Ovary (tissue), 7 donors: ENCODE measurements at regions not wholly inside any gene's neighbourhood (a gene's known extent, or its start where the extent isn't known, plus 50 kb on each side); places are given as distances from the start of the nearest gene placed in this dataset.
"Not testable (repeated sequence)": the region's sequence is repeated elsewhere in the genome, so short reads cannot be mapped to it uniquely, and the experiment has no call there.

ENCODE experiments used
- DNase-seq, 5 donors: peaks; one replicate each; pipeline ENCODE4 v3.0.0-alpha.2; 2019 to 2020
- H3K27ac ChIP-seq, 2 donors: fragments of 200-600 bp; one replicate each; pipeline versions ENCODE4 v1.5.1 to v1.8.0; 2019 to 2022
- H3K27me3 ChIP-seq: fragments of 200-600 bp; one replicate; pipeline ENCODE4 v1.8.0; 2022
- H3K36me3 ChIP-seq: fragments of 200-600 bp; sonication (generic); one replicate; pipeline ENCODE4 v1.5.1; 2019
- H3K4me1 ChIP-seq: one replicate; pipeline ENCODE4 v1.8.1; 2013; ENCODE audit warnings: mild to moderate bottlenecking, moderate library complexity; ENCODE audit not compliant: insufficient read depth
- H3K4me3 ChIP-seq: fragments of 200-600 bp; sonication (generic); one replicate; pipeline ENCODE4 v1.5.1; 2017
- H3K9me3 ChIP-seq, 2 donors: fragments of 200-600 bp in 1 of 2; sonication (generic) in 1 of 2; one replicate each; pipeline versions ENCODE4 v1.5.1 to v1.8.1; 2013 to 2019; ENCODE audit warnings: mild to moderate bottlenecking in 1 of 2, moderate library complexity in 1 of 2
- EP300 ChIP-seq: sonication (generic); formaldehyde crosslinking; IDR thresholded peaks from one replicate; pipeline ENCODE4 v1.6.1; 2017; ENCODE audit warnings: antibody characterized with exemption
- POLR2A ChIP-seq: fragments of 450-650 bp; IDR thresholded peaks from one replicate; pipeline ENCODE4 v1.6.1; 2017; ENCODE audit warnings: antibody characterized with exemption, mild to moderate bottlenecking, moderate library complexity
- WGBS, 3 donors: extraction: QIAGEN DNeasy Blood & Tissue Kit in 1 of 3; methylation state at CpG; one replicate each; pipeline versions ENCODE4 v1.1.5 to v1.1.7; 2013 to 2017; 5-methylcytosine and 5-hydroxymethylcytosine counted together
- intact Hi-C, 4 donors: fragments of 100-400 bp; cut with DNase I; formaldehyde crosslinking; loops; one replicate each; pipeline versions ENCODE4 v1.11.0 to v1.15.1; 2022 to 2023
- TF ChIP-seq, protein P1 (sequence below), 3 donors: fragments of 450-650 bp in 2 of 3; fragments of 200-600 bp in 1 of 3; IDR thresholded peaks; one replicate each; pipeline versions ENCODE4 v1.5.1 to v1.8.0; 2016 to 2022; ENCODE audit warnings: antibody characterized with exemption in 3 of 3, mild to moderate bottlenecking in 1 of 3
- donor health status: DM: no; HTN: no; CAD: no; lungs with moderate emphysema.
- donor health status: DM: no; HTN: no; CAD: no.
- donor health status: Bipolar disorder and iron deficiency.
- donor health status: DM: no; HTN: no; CAD: no.
- donor health status: DM: yes; HTN: yes; CAD: no.

DNA sequence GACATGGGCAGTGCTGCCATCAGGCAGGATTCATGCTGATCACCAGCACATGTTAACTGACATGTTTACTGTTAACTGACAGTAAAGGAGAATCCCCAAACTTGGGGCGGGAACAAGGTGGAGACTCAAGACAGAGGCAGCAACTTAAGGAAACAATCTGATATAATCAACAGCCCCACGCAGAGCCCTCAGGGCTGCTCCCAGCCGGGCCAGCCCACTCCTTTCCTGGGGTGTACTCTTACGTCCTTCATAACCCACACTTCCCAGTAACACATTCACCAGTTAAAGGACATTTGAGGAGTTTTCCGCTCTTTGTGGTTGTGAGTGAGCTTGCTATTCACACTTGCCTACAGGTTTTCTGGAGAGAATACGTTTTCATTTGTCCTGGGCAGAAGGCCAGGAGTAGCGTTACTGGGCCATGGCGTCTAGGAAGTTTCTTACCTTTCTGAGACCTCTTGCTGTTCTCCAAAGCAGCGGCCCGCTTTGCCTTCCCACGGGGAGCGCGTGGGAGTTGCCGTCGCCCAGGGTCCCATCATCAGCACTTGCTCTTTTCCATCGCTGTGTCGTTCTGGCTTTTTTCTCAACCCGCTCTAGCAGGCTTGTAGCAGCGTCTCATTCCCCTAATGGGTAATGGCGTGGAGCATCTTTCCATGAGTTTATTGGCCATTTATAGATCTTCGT, 56.4 kb downstream of the FOXF2 start:
- no peak for TF ChIP-seq EP300
- TF ChIP-seq, protein P1, sequence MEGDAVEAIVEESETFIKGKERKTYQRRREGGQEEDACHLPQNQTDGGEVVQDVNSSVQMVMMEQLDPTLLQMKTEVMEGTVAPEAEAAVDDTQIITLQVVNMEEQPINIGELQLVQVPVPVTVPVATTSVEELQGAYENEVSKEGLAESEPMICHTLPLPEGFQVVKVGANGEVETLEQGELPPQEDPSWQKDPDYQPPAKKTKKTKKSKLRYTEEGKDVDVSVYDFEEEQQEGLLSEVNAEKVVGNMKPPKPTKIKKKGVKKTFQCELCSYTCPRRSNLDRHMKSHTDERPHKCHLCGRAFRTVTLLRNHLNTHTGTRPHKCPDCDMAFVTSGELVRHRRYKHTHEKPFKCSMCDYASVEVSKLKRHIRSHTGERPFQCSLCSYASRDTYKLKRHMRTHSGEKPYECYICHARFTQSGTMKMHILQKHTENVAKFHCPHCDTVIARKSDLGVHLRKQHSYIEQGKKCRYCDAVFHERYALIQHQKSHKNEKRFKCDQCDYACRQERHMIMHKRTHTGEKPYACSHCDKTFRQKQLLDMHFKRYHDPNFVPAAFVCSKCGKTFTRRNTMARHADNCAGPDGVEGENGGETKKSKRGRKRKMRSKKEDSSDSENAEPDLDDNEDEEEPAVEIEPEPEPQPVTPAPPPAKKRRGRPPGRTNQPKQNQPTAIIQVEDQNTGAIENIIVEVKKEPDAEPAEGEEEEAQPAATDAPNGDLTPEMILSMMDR (IDR thresholded peaks at IDR 0.05): no peak
- no peak for TF ChIP-seq POLR2A
- DNase-seq: no peak
- Histone ChIP-seq H3K36me3 (no peaks in the 10 kb centered on the region), H3K4me3 (no peak overlapping the region), H3K27me3 (no peaks in the 10 kb centered on the region), H3K4me1 (no peaks in the 10 kb centered on the region), H3K9me3 (peaks cover 0 to 6% of the 10 kb centered on the region in 2 donors), H3K27ac (no peak overlapping the region)
- intact Hi-C loops: no loop called here
- WGBS, 3 donors: 72 to 74% (median 74%) methylated on average over 21 of the region's 21 CpGs

DNA sequence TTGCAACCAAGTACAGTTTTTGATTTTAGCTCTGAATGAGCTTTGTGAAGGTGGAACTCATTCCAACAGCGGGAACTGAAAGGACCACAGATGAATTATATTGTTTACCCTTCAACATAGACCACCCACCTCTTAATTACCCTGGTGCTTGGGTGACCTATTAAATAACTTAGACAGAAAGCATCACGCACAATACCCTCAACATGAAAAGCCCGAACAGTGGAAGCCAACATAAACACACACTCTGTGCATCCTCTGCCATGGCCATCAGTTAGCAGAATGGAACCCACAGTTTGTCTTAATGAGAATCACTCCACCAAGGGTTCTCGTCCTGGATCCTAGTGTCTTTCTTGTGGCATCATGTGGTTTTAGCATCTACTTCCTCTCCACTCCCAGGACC, 60.5 kb downstream of the FOXF2 start:
- WGBS, 3 donors: 67 to 72% (median 69%) methylated on average over 4 of the region's 4 CpGs
- Histone ChIP-seq H3K4me1 (no peaks in the 10 kb centered on the region), H3K9me3 (peaks cover 0 to 6% of the 10 kb centered on the region in 2 donors), H3K27me3 (no peaks in the 10 kb centered on the region), H3K4me3 (no peak overlapping the region), H3K36me3 (no peaks in the 10 kb centered on the region), H3K27ac (no peak overlapping the region)
- TF ChIP-seq EP300 (no peak), POLR2A (no peak)
- TF ChIP-seq, protein P1 (IDR thresholded peaks at IDR 0.05): no peak
- no peak for DNase-seq
- intact Hi-C loops: no loop called here

DNA sequence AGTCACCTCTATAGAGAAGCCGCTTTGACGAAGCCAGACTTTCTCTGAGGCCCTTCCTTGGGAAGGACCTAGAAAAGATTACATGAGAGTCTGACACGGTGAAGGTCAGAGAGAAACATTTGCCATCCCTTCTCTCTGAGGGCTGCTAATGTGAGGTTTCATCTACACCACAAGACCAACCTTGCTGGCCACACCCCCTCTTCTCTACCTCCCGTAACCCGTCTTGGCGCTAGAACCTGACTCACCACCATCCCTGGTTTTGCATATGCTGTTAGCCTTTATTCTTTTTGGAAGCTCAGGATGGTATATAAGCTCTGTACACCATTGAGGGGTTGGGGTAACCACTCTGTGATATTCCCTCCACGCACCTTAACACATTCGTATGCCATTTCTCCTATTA, 63.6 kb downstream of the FOXF2 start:
- TF ChIP-seq EP300 (no peak), POLR2A (no peak)
- TF ChIP-seq, protein P1 (IDR thresholded peaks at IDR 0.05): no peak
- Histone ChIP-seq H3K36me3 (no peaks in the 10 kb centered on the region), H3K9me3 (peaks cover 0 to 6% of the 10 kb centered on the region in 2 donors), H3K4me1 (no peaks in the 10 kb centered on the region), H3K27ac (no peak overlapping the region), H3K4me3 (no peak overlapping the region), H3K27me3 (no peaks in the 10 kb centered on the region)
- 87 to 89% (median 88%) methylated on average over 8 of the region's 8 CpGs for WGBS, 3 donors
- intact Hi-C loops: no loop called here
- DNase-seq: no peak

DNA sequence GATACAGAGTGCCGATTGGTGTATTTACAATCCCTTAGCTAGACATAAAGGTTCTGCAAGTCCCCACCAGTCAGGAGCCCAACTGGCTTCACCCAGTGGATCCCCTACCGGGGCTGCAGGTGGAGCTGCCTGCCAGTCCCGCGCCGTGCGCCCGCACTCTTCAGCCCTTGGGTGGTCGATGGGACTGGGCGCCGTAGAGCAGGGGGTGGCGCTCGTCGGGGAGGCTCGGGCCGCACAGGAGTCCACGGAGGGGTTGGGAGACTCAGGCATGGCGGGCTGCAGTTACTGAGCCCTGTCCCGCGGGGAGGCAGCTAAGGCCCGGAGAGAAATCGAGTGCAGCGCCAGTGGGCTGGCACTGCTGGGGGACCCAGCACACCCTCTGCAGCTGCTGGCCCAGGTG, 67.4 kb downstream of the FOXF2 start:
- intact Hi-C loops, H3K36me3 ChIP-seq, H3K9me3 ChIP-seq, H3K27me3 ChIP-seq, H3K4me1 ChIP-seq, H3K27ac ChIP-seq, H3K4me3 ChIP-seq, DNase-seq: not testable (repeated sequence)
- whole genome bisulfite sequencing, 3 donors: 90 to 100% (median 99%) methylated on average over 16 to 22 of the region's 22 CpGs

DNA sequence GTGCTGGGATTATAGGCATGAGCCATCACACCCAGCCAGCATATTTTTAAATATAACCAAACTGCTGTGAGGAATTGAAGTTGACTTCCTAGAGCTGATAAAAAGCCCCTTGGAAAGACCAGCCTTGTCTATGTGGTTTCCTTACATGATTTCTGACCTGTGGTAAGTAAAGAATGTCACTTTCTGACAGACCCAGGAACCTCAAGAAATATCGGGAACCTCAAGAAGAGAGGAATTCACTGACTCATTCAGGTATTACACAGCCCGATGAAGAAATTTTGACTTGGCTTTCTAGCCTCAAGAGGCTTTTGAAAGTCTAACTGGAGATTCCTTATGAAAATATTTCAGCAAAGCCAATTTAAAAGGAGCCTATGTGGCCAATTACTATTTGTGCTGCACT, 71.8 kb downstream of the FOXF2 start:
- Histone ChIP-seq H3K27ac (no peak overlapping the region), H3K4me3 (no peak overlapping the region), H3K4me1 (no peaks in the 10 kb centered on the region), H3K36me3 (no peaks in the 10 kb centered on the region), H3K9me3 (no peaks in the 10 kb centered on the region), H3K27me3 (no peaks in the 10 kb centered on the region)
- TF ChIP-seq EP300: no peak
- TF ChIP-seq, protein P1 (IDR thresholded peaks at IDR 0.05): no peak
- no peak for TF ChIP-seq POLR2A
- 81 to 93% (median 86%) methylated on average over 2 of the region's 2 CpGs for WGBS, 3 donors
- intact Hi-C loops: no loop called here
- no peak for DNase-seq
